Activated naive CD4-positive, alpha-beta T cell treated with anti-CD3 and anti-CD28 coated beads, Interleukin-2, amount 50 U/mL, for 72 hours (primary cell): ENCODE measurements at regions not wholly inside any gene's neighbourhood (a gene's known extent, or its start where the extent isn't known, plus 50 kb on each side); places are given as distances from the start of the nearest gene placed in this dataset.

Experiments
- ATAC-seq, 2 donors: fragments of 150-1000 bp; cut with Tn5 transposase; 2 replicates each; pipeline ENCODE4 v1.10.0; 2021; ENCODE audit warnings: mild to moderate bottlenecking in 2 of 2, moderate library complexity in 2 of 2
- DNase-seq, 2 donors: peaks; one replicate each; pipeline ENCODE4 v3.0.0; 2021 to 2022; ENCODE audit warnings: low spot score in 2 of 2
- H3K27ac Mint-ChIP-seq, 2 donors: one replicate each; pipeline ENCODE4 v1.8.0; 2022; ENCODE audit warnings: mild to moderate bottlenecking in 2 of 2, mixed read lengths in 2 of 2
- H3K36me3 Mint-ChIP-seq, 2 donors: one replicate each; pipeline ENCODE4 v1.8.0; 2022; ENCODE audit warnings: mixed read lengths in 2 of 2
- H3K9me3 Mint-ChIP-seq, 2 donors: one replicate each; pipeline ENCODE4 v1.8.0; 2022; ENCODE audit warnings: mixed read lengths in 2 of 2

DNA sequence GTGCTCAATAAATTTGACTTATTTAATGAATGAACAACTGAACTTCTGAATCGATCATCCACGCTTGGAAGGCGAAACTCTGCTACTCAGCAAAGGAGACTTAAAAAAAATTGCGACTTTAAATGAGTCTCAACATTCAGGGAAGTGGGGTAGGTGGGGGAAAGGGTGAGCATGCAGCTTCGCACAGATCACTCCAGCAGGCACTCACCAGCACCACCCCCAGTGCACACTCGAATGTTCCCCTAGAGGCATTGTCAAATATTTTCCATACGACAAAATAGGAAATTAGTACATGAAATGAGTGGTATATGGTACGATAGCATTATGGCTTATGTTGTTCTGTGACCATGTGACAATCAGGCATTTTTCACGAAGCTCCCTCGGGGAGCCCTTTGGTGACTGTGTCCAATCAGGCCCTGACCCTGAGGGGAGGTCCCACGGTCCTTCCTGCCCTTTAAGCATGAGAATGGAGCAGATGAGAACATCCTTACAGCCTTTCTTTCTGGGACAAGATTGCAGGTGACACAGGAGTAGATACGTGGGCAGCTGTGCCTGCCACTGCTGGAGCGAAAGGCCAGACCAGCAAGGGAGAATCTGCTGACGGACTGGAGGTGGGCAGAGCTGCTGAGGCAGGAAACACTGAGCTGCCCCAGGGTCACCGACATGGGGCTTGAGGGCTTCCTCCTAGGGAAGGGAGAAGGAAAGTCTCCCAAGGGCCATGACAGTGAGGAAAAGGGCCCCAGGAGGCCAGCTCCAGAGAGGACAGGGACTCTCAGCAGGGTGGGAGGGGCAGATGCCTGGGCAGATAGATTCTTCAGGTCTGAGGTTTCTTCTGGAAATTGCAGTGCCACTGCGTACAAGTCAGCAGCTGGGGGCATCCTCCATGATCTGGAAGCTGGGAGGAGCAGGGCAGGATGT lies 101.3 kb upstream of the ID2 start:
- H3K9me3 Mint-ChIP-seq = no peaks in the 10 kb centered on the region
- DNase-seq (no peak), ATAC-seq (peak; percentile 36 to 46)
- peak overlapping the region; percentile 75 to 77 for H3K27ac Mint-ChIP-seq
- H3K36me3 Mint-ChIP-seq = no peaks in the 10 kb centered on the region

DNA sequence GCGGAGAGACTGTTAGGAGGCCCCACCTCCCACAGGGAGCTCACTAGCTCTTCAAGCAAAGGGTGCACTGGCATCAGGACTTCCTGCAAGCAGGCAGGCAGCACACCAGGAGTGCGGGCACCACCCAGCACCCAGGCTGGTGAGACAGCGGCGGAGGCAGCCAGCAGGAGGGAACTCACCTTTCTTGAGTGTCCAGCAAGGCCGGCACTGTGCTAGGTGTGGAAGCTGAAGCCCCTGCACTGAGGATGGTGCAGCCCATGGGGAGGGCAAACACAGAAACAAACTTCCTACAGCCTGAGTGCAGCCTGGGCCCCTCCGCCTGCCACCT lies 100.7 kb upstream of the ID2 start:
- peak overlapping the region in 1 of 2 donors; percentile 77 for H3K27ac Mint-ChIP-seq
- ATAC-seq (no peak), DNase-seq (no peak)
- no peaks in the 10 kb centered on the region for H3K9me3 Mint-ChIP-seq
- H3K36me3 Mint-ChIP-seq = no peaks in the 10 kb centered on the region

DNA sequence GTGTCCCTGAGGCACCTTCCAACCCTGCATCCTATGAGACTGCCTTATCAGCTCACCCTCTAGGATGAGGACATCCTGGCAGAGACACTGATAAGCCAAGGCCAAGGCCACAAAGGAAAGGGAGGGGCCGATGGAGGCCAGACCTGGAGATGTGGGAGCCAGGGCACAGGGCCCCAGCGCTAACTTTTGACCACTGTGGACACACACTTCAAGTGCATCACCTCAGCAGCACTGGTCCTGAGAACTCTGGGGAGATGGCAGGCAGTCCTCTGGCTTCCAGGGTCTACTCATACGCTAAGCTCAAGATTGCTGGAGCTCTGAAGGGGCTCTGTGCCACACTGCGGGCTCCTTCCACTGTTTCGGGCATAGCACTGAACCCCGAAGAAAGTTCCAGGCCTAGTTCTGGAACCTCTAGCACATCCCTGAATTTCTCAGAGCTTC lies 100.2 kb upstream of the ID2 start:
- no peak for DNase-seq
- H3K9me3 Mint-ChIP-seq = no peaks in the 10 kb centered on the region

GRCh38 chr2:8582191-8582590 lies 99.7 kb upstream of the ID2 start:
- Mint-ChIP-seq H3K27ac (peak overlapping the region in 1 of 2 donors; percentile 14), H3K36me3 (no peaks in the 10 kb centered on the region), H3K9me3 (no peaks in the 10 kb centered on the region)
- DNase-seq = no peak
- ATAC-seq = no peak

More for the DNA sequence above, 100.2 kb upstream of the ID2 start:
- Mint-ChIP-seq H3K36me3 (no peaks in the 10 kb centered on the region), H3K27ac (peak overlapping the region; percentile 14 to 77)
- no peak for ATAC-seq

- no peaks in the 10 kb centered on the region for H3K36me3 Mint-ChIP-seq
- ATAC-seq (no peak), DNase-seq (no peak)
- no peaks in the 10 kb centered on the region for H3K9me3 Mint-ChIP-seq
- no peak overlapping the region for H3K27ac Mint-ChIP-seq
Measured at GRCh38 chr2:8582651-8583399, 99.0 kb upstream of the ID2 start.

- peak; percentile 77 to 78 for DNase-seq
- H3K36me3 Mint-ChIP-seq = no peaks in the 10 kb centered on the region
- ATAC-seq = peak; percentile 30 to 85
- peak overlapping the region; percentile 62 to 81 for H3K27ac Mint-ChIP-seq
- no peaks in the 10 kb centered on the region for H3K9me3 Mint-ChIP-seq
Measured at GRCh38 chr2:8583400-8584173, 98.3 kb upstream of the ID2 start.

DNA sequence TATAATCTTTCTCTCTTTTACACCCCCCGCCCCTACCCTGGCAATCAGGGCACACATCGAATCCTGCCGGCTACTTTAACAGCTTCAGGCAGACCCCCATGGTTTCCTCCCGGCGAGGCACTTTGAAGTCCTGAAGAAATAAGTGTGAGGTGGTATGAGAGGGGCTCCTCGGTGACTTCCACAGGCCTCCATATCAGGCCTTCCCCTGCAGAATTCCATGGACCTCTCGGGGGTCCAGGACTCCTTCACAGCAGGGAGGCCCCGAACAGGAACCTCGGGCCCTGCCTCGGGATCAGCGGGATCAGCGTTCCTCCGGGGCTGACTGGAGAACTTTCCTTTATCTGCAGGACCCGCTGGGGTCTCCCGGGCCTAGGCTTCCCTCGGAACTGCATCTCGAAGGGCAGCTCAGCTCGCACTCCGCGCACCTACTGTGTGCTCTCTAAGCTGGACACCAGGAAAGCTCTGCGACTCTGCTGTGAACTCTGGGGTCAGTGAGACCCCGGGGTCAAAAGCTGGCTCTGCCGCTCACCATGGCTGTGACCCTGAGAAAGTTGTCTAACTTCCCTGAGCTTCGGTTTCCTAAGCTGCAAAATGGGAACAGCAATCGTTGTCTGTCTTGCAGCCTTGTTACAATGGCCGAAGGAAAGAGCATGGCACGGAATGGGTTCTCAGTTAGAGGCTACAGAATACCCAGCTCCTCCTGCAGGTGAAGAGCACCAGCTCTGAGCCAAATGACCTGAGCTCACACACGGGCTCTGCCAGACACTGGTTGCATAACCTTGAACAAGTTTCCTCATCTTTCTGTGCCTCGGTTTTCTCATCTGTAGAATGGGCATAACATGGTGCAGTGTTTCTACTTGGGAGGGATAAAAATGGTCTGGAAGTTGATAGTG lies 97.4 kb upstream of the ID2 start:
- peak overlapping the region in 1 of 2 donors; percentile 62 for H3K27ac Mint-ChIP-seq

GRCh38 chr2:8586457-8587051 lies 95.3 kb upstream of the ID2 start:
- Mint-ChIP-seq H3K36me3 (no peaks in the 10 kb centered on the region), H3K9me3 (no peaks in the 10 kb centered on the region), H3K27ac (peak overlapping the region in 1 of 2 donors; percentile 93)
- no peak for DNase-seq
- ATAC-seq = peak in 1 of 2 donors; percentile 81

More for the DNA sequence above, 97.4 kb upstream of the ID2 start:
- DNase-seq (no peak), ATAC-seq (no peak)
- H3K9me3 Mint-ChIP-seq = no peaks in the 10 kb centered on the region
- H3K36me3 Mint-ChIP-seq = no peaks in the 10 kb centered on the region

DNA sequence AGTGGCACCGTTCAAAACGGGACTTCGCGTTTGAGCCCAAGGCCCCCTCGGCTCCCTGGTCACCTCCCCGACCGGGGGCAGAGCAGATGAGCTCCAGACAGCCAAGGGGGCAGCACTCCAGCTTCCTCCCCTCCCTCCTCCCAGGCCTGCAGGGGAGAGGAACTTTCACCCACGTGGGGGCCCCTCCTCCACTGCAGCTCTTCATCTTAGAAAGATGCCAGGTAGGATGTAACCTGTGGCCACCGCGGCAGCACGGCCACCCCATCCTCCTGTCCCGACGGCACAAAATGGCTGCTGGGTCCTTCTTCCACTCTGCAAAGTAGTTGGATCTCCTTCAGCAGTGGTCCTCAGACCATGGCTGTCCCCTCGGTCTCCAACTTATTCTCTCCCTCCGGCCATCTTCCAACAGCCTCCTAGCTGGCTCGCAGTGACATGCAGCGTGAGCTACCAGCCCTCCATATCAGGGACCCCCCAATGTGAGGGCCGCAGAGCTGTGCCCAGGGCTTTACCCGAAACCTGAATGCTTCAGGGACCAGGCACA lies 94.5 kb upstream of the ID2 start:
- H3K27ac Mint-ChIP-seq = peak overlapping the region in 1 of 2 donors; percentile 73
- no peak for ATAC-seq
- H3K9me3 Mint-ChIP-seq = no peaks in the 10 kb centered on the region

GRCh38 chr2:8587920-8588830 lies 93.7 kb upstream of the ID2 start:
- H3K27ac Mint-ChIP-seq = peak overlapping the region in 1 of 2 donors; percentile 73
- no peaks in the 10 kb centered on the region for H3K9me3 Mint-ChIP-seq
- H3K36me3 Mint-ChIP-seq = no peaks in the 10 kb centered on the region
- ATAC-seq = peak in 1 of 2 donors; percentile 58
- DNase-seq = peak in 1 of 2 donors; percentile 47

More for the DNA sequence above, 94.5 kb upstream of the ID2 start:
- no peak for DNase-seq
- no peaks in the 10 kb centered on the region for H3K36me3 Mint-ChIP-seq

GRCh38 chr2:8588831-8589191 lies 93.0 kb upstream of the ID2 start:
- DNase-seq (peak in 1 of 2 donors; percentile 31), ATAC-seq (no peak)
- H3K27ac Mint-ChIP-seq = peak overlapping the region in 1 of 2 donors; percentile 73
- no peaks in the 10 kb centered on the region for H3K9me3 Mint-ChIP-seq
- H3K36me3 Mint-ChIP-seq = no peaks in the 10 kb centered on the region

GRCh38 chr2:8589721-8590120 lies 92.1 kb upstream of the ID2 start:
- DNase-seq (no peak), ATAC-seq (no peak)
- no peaks in the 10 kb centered on the region for H3K36me3 Mint-ChIP-seq
- no peak overlapping the region for H3K27ac Mint-ChIP-seq
- no peaks in the 10 kb centered on the region for H3K9me3 Mint-ChIP-seq

DNA sequence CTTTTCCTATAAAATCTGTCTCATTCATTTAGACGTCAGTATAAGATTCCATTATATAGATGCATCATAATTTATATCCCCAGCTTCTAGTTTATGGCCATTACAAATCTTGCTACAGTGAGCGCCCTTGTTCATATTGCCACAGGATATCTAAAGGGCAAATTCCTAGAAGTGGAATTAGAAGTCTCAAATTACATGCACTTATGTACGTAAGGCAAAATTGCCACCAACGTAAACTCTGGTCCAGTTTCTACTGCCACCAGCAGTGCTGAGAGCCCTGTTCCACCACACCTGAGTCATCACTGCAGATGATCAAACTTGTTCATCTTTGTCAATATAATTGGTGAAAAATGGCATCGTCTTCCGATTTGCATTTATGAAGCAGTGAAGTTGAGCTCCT lies 90.9 kb upstream of the ID2 start:
- ATAC-seq (no peak), DNase-seq (no peak)
- Mint-ChIP-seq H3K36me3 (no peaks in the 10 kb centered on the region), H3K27ac (no peak overlapping the region), H3K9me3 (no peaks in the 10 kb centered on the region)

GRCh38 chr2:8592736-8593135 lies 89.1 kb upstream of the ID2 start:
- no peaks in the 10 kb centered on the region for H3K9me3 Mint-ChIP-seq
- no peaks in the 10 kb centered on the region for H3K36me3 Mint-ChIP-seq
- H3K27ac Mint-ChIP-seq = no peak overlapping the region

More at GRCh38 chr2:8592736-8593135, 89.1 kb upstream of the ID2 start:
- DNase-seq (peak in 1 of 2 donors; percentile 46), ATAC-seq (no peak)
